ENCODE measurements at regions not wholly inside any gene's neighbourhood (a gene's known extent, or its start where the extent isn't known, plus 50 kb on each side); places are given as distances from the start of the nearest gene placed in this dataset.

DNA sequence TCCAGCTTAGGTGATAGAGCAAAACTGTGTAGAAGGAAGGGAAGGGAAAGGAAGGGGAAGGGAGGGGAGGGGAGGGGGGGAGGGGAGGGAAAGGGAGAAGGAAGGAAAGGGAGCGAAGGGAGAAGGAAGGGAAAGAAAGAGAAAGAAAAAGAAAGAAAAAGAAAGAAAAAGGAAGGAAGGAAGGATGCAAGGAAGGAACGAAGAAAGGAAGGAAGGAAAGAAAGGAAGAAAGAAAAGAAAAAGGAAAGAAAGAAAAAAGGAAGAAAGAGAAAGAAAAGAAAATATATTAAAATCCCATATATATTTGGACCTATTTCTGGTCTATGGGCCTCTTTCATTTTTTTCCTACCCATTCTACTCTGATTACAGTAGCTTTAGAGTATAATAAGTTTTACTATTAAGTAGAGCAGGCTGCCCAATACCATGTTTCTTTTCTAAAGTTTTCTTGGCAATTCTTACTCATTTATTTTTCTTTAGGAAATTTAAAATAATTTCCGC is 229.1 kb downstream of the AUH start:
- DNase-seq (ENCODE audit: low spot score), result no peak

DNA sequence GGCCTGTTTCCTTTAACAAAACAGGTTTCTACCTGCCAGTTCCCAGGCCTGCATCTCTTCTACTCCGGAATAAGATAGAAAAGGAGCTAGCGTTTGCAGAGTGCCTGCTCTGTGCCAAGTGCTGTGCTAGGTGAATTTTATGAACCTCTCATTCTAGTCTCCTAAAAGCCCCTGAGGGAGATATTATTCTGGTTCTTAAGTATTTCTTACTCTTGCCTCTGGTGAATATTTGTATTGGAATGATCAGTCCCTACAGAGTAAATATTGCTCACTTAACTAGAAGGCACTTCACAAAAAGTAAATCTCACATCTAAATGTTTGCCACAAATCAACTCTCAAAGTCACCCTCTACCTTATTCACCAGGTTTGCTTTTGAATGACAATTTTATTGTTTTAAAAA is 227.1 kb downstream of the AUH start:
- DNase-seq (ENCODE audit: low spot score), result no peak

DNA sequence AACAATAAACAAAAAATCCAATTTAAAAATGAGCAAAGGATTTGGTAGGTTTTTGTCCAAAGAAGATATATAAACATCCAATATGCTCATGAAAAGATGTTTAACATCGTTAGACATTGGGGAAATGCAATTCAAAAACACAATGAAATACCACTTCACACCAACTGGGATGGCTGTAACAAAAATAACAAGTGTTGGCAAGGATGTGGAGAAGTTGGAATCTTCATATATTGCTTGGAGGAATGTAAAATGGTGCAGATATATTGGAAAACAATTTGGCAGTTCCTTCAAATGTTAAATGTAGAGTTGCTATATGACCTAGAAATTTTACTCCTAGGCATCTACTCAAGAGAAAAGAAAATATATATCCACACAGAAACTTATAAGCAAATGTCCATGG is 224.3 kb downstream of the AUH start:
- no peak for DNase-seq (ENCODE audit: low spot score)

DNA sequence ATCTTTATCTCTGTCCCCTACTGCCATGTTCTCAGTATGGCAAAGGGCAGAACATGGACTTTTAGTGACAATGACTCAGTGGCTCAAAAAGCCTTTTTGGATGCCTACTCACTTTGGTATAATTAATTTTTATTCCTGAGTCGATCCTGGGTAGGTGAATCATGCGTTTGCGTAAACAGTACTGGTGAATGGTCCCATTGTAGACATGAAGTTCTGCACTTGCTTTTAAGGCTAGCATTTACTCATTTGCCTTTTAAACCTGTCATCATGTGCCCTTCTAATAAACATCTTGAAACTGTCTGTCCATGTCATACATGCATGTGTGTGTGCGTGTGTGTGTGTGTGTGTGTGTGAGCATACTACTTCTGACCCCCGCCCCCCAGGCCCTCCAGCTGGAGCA is 223.0 kb downstream of the AUH start:
- no peak for DNase-seq (ENCODE audit: low spot score)

DNA sequence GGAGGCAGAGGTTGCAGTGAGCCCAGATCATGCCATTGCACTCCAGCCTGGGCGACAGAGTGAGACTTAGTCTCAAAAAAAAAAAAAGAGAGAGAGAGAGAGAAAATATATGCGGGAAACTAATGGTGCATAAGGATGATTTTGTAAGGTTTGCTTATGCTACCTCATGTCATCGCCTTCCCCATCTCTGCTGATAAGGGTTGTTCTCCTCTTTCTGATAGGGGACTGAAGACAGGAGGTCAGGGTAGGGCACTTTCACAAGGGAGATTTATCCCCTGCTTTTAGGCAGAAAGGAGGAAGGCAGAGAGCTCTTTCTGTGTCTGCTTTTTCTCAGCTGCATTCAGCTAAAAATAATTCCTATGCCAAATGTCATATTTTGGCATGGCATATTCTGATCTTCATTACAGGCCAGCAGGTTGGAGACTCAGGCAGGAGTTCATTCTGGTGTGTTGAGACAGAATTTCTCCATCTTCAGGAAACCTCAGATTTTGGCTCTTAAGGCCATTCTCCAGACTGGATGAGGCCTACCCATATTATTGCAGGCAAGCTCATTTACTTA is 220.2 kb downstream of the AUH start:
- DNase-seq (ENCODE audit: low spot score), result no peak

DNA sequence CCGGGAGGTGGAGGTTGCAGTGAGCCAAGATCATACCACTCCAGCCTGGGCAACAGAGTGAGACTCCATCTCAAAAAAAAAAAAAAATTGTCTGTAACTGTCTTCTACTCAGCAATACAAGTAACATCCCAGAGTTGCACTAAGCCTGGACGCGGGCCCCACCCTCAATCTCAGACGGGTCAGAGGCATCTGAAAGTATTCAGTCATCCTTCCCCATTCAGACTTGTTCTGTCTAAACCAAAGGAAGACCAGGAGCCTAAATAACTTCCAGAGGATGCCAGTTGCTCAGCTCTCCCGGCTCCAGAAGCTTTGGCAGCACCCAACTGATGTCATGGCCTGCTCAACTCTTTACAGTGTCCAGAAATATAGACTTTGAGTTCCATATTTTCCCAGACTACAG is 218.6 kb downstream of the AUH start:
- no peak for DNase-seq (ENCODE audit: low spot score)

DNA sequence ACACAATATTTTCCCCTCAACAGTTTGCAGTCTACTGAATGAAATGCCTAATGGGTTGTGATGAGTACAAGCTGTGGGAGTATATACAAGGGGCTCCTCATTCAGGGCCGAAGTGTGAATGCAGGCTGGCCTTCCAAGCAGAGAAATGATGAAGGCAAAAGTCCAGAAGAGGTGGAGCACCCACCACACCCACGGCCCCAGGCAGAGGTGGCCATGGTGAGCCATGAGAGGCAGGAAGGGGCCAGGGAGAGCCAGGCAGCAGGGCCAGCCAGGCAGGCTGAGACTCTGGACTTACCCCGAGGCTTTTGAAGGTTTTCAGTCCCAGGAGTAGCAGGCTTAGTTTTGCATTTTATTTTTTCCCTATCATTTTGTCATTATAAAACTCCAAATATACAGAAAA is 218.1 kb downstream of the AUH start:
- no peak for DNase-seq (ENCODE audit: low spot score)

DNA sequence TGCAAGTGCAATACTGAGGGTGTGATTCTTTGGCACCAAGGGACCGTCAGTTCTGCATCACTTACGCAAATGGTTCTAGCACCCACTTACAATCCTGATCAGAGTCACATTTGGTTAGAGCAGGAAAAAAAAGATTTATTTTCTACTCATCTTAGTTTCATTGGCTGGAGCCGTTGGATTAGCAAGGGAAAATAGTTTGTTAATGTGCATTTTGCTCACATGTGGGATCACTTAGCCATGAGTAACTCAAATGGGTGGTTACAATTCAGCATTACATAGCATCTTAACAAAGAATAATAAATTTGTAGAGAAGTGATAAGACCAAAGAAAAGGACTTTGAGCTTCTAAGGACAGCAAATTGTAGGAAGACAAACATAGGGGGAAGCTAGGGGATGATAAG is 216.9 kb downstream of the AUH start:
- DNase-seq (ENCODE audit: low spot score), result no peak

DNA sequence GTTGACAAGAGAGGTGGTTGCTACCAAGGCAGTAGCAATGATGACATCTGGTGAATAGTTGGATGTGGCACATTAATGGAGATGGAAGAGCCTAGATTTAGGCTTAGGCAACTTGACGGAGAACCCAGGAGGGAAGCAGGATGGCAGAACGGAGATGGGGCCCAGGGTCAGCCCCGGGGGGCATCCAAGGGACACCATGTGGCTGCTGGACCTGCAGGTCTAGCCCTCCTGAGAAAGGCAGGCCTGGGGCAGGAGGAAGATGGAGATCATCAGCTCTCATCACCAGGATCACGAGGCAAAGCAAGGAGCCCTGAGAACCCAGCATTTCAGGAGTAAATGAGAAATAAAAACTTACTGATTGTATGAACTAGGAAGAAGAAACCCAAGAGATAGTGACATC is 216.2 kb downstream of the AUH start:
- DNase-seq (ENCODE audit: low spot score), result no peak

DNA sequence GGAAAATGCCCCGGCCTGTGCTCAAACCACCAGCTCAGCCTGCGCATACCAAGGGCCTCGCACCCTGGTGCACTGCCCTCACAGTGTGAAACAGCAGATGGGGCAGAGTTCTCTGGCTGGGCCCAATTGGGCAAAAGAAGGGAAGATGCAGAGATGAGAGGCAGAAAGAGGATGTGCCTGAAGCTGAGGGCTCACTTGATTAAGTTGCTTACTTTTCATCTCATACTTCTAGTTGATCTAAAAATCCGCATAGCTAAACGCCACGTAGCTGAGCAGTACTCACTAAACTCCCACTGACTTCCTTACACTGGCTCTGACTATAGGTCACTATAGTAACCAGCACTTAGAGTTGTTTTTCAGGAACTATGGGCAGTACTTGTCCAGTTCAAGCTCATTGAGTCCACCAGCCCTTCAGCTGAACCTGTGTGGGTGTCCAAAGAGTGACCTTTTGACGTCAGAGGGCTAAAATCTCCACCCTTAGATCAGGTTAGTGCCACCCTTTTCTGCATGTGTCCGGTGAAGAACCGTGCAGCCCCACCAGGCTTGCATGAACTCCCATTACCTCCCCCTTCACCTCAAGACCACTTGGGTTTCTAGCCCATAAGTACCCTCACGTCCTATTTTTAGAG is 215.2 kb downstream of the AUH start:
- DNase-seq (ENCODE audit: low spot score), result no peak

DNA sequence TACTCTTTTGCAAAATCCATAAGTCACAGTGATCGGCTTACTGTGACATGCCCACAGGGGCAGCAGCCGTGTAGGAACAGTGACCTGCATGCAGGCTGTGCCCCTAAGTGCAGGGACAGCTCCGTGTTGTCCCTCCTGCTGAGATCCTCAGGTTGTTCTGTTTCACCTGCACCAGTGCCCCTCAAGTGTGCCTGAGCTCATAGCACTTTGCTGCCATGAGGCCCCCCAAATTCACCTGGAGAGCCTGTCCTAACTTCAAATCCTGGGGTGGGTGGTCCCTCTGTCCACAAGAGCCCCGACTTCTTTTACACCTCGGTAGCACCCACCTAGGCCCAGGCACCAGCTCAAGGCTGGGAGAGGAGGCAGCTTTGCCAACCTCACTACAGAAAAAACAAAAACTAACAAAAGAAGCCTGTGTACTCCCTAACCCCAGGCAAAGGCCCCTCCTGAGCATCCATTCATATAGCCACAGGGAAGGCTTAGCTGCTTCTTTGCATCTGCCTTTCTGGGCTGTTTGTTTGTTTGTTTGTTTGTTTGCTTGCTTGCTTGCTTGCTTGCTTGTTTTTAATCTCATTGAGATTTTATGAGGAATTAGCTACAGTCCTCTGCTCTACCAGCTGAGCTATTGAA is 214.5 kb downstream of the AUH start:
- DNase-seq (ENCODE audit: low spot score), result no peak

DNA sequence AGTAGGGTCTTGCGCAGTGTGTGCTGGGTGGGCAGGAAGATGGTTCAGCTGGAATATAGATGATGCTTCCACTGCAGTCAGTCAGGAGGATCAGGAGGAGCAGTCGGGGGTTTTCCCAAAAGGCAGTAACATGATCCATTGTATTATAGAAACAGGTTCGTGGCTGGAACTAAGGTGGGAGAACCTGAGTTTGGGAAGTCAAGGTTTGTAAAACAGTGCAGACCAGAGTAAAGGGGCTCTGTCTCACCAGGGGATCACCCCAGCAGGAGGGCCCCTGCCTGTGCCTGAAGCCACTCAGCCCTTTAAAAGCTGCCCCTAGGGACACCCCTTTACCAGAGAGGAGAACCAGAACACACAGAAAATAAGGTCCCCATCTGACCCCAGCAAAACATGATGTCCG is 213.4 kb downstream of the AUH start:
- no peak for DNase-seq (ENCODE audit: low spot score)

DNA sequence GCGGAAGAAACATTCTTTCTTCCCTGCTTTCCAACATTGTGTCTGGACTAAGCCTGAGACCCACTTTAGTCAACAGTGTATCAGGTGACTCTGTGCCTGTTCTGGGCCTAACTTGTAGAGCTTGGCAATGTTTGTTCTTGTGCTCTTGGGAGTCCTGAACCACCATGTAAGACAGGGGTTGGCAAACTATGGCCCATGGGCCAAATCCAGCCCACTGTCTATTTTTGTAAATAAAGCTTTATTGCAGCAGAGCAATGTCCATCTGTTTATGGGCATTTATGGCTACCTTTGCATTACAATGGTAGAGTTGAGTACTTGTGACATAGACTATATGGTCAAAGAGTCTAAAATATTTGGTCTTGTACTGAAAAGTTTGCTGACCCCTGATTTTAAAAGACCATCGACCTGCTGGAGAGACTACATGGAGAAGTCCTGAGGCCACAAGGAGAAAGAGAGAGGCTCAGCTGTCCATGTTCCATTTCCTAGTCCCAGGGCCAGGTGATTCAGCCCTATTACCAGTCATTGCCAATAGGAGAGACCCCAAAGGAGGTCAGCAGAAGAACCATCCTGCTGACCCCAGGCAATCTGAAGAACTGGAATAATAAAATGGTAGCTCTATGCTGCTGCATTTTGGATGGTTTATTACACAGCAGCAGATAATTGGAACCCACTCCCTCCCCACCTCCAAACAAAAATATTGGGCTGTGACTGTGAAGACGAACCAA is 211.3 kb downstream of the AUH start:
- DNase-seq (ENCODE audit: low spot score), result no peak

DNA sequence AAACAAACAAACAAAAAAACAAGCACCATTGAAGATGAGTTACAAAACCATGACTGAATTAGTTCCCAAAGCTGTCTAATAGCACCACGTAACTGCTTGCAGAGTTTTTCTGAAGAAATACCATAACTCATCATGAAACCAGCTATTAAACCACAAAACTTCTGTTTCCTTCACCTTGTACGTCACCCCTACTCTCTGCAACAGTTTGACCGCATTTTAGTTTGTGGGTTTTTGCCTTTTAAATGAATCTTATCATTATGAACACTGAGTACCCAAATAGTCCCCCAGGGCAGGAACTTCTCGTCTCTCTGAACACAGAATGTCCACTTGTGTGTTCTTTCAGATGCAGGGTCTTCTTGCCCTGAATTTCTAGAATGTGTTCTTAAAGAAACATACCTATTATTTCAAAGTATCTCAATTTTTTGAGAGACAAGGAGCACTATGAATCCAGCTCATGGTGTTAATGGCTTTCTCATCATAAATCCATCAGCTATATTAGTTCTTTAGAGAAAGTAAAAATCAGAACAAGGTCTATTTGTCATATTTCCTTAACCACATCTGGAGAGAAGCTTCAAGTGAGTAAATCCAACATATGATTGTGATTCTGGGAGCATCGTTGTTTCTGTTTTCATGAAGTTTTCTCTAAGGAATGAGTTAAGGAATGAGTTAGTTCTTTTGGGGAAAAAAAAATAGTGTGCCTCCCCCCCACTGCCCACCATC is 210.6 kb downstream of the AUH start:
- no peak for DNase-seq (ENCODE audit: low spot score)

DNA sequence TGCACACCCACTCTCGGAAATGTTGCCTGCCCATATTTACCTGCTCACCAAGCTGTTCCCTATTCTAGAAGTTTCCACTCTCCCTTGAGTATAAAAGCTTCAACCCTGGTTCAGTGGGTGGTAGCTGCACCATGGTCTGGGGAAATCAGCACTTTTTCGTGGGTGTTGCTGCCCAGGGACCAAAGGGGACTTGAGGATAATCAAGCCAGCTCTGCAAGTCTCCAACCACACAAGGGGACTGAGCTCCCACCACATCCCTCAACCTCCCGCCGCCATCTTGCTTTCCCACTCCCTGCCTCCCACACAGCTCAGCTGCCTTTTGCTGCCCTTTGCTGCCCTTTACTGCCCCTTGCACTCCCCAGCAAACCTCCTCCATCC is 210.0 kb downstream of the AUH start:
- no peak for DNase-seq (ENCODE audit: low spot score)

DNA sequence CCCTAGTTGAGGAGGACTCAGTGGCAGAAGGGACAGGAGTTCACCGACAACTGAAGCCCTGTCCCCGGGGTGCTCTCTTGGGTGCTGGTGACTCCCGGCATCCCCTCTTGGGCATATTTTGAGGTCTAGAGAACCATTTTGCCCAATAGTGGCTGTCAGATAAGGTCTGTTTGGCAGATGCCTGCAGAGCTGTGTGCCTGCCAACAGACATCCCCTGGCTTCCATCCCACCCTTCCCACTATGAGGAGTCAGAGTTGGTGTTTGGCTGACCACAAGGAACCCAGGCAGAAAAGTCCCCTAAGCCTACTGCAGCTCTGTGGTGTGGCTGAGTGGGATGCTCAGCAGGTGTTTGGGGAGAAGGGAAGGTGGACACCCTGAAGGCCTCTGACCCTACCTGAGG is 207.0 kb downstream of the AUH start:
- no peak for DNase-seq (ENCODE audit: low spot score)

DNA sequence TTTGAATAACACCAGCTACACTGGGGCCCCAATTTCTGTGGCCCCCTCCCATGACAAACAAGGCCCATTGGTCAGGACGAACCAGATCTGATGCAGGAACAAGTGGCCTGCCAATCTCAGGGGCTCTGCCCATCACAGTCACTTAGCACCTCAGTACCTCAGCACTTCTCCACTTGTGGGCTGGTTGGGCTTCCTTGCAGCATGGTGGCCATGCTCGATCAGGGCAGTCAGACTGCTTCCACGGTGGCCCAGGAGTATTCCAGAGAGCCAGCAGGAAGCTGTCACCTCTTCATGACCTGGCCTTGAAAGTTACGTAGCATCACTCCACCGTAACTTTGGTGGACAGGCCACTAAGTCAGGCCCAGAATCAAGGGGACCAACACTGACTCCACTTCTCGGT is 206.5 kb downstream of the AUH start:
- DNase-seq (ENCODE audit: low spot score), result no peak

DNA sequence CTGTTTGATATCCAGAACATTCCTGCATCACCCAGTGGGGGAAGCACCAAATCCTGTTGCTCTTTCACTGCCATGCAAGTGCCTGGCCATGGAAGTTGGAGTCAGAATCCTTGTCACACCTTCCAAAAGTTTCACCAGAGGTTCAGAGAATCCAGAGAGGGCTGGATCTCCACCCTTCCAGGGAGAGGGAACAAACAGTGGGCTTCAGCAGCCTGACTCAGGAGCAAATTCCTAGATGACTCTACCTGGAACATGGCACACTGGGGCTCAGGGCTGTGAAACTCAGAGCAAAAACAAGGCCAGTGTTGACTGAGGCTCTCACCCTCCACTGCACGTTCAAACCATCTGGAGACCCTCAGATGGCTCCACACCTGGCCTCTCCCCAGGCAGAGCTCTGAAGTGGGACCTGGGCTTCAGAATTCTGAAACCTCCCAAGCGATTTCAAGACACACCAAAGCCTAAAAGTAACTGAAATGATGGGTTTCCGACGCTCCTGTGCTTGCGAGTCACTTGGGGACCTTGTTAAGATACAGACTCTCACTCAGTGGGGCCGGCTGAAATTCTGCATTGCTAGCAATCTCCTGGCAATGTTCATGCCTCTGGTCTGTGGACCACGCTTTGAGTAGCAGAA is 205.9 kb downstream of the AUH start:
- DNase-seq (ENCODE audit: low spot score), result no peak

DNA sequence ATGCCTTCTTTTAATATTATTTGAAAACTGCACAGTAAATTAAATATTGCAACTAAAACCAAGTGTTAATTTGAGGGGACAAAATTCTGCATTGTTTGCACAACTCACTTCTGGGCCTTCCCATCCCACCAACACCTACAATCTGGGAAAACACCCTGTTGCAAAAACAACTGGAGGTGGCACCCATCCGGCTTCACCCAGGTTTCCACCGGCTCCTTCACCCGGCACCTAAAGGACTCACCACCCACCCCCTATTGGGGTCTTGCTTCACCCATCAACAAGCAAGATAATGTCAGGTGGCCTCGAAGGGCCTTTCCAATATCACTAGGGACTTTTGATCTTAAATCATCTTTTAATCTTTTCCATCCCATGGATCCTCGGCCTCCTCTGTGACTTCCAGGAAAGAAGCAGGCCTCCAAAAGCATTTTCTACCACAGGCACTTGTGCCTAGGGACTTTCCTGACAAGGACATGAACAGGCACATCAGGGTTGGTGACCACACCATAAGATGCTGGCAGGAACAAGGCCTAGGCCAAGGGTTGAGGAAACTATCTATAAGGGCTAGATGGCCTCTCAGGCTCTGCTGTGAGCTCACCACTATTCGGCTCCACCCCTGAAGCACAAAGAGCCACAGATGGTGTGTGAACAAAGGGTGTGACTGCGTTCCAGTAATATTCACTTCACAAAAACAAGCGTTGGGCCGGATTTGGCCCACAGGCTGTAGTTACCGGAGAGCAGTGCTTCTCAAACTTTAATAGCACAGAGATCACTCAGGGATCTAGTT is 205.1 kb downstream of the AUH start:
- no peak for DNase-seq (ENCODE audit: low spot score)

DNA sequence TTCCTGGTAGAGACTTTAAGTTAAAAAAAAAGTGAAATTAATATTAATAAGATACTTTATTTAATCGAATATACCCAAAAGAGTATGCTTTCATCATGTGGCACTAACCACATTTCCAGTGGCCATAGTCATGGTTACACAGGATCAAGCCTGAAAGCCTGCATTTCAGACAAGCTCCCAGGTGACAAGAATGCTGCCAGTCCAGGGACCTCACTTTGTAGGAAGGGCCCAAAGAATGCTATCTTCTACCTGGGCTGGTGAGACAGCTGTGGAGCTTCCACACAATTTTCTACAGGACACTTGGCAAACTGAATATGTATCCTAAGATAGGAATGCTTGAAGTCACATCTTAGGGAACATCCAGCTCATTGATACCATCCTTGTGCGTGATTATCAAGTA is 203.8 kb downstream of the AUH start:
- no peak for DNase-seq (ENCODE audit: low spot score)

DNA sequence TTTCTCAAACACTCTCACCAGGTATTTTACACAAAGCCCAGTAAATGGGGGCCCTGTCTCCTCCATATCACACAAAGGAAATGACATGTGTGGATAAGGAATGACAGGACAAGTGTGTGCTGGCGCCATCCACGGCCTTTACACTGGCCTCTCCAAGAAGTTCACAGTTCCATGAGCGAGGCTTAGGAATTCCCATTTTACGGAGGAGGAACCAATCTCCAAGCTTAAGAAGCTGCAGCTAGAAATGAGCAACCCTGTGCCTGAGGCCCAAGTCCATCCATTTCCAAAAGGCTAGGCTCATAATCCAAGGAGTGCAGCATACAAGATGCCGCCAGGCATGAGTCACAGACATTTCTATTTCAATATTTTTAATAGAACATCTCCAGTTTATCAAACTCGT is 203.4 kb downstream of the AUH start:
- no peak for DNase-seq (ENCODE audit: low spot score)
